Omental fat pad (tissue), 3 donors: ENCODE measurements at regions not wholly inside any gene's neighbourhood (a gene's known extent, or its start where the extent isn't known, plus 50 kb on each side); places are given as distances from the start of the nearest gene placed in this dataset.

ENCODE experiments used
- ATAC-seq: fragments of 150-250 bp; one replicate; pipeline ENCODE4 v1.9.1; 2016; ENCODE audit warnings: mild to moderate bottlenecking, moderate library complexity; ENCODE audit not compliant: low FRiP score
- DNase-seq: peaks from one replicate; pipeline ENCODE4 v3.0.0-alpha.2; 2019; ENCODE audit warnings: low spot score
- CTCF ChIP-seq, 3 donors: fragments of 450-650 bp; IDR thresholded peaks; one replicate each; pipeline ENCODE4 v1.5.1; 2016 to 2017; ENCODE audit warnings: antibody characterized with exemption in 3 of 3, mild to moderate bottlenecking in 3 of 3, moderate library complexity in 2 of 3

- DNase-seq, result no peak
- TF ChIP-seq CTCF (IDR thresholded peaks at IDR 0.05), result no peak
- ATAC-seq, result no peak
Measured at GRCh38 chr5:56647099-56647850, 168.1 kb upstream of the MAP3K1 start.

DNA sequence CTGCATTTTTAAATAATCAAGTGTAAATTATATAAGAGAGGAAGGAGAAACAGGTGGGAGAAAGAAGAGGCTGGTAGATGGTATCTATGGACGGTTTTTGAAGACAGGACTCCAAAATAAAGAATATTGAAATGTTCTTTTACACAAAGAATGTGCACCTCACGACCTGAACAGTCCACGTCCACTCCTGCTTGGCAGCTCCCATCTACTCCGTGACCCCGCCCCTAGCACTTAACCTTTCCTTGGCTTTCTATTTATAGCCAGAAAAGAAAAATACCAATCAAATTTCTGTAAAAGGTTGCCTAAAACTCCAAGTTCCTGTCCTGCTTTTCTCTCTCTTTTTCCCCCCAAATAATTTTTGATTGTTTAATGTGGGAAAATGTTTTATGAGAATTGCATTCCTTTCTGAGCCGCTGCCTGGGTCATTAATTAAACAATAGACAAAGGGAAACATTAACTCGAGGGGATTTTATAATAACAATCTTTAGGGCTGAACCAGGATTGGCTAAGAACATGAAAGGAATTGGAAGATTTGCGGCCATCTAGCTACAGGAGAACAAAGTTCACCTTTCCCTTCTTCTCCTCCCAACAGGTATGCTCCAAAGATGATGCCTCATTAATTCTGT, 173.6 kb upstream of the MAP3K1 start:
- no peak for DNase-seq
- TF ChIP-seq CTCF (IDR thresholded peaks at IDR 0.05), result no peak
- ATAC-seq, result no peak

DNA sequence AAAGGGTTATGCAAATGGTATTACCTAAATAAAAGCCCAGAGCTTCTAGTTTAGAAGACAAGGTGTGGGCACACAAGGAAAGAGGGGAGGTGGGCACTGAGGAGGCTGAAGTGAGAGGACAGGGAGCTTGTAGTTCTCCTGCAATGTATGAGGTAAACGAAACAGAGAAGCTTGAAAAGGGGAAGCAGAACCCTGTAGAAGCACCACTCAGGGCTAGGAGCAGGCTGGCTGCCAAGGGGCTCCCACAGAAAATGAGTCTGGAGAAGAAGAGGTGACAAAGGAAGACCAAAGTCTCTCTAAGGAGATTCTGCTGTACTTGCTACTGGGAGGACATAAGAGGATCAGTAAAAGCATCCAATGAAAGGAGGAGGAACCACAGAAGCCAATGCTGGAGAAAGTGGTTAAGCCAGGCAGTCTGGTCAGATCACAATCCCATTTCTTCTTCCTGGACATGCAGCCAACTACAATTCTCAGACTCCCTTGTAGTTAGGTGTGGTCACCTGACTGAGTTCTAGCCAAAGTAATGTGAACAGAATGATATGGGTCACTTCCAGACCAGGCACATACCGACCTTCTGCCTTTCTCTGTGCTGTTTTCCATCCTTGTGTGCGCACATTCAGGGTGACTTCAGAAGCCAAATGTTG, 174.5 kb upstream of the MAP3K1 start:
- no peak for DNase-seq
- no peak for ATAC-seq
- no peak for TF ChIP-seq CTCF (IDR thresholded peaks at IDR 0.05)

- no peak for TF ChIP-seq CTCF (IDR thresholded peaks at IDR 0.05)
- no peak for DNase-seq
- no peak for ATAC-seq
Measured at GRCh38 chr5:56639476-56639875, 175.9 kb upstream of the MAP3K1 start.

DNA sequence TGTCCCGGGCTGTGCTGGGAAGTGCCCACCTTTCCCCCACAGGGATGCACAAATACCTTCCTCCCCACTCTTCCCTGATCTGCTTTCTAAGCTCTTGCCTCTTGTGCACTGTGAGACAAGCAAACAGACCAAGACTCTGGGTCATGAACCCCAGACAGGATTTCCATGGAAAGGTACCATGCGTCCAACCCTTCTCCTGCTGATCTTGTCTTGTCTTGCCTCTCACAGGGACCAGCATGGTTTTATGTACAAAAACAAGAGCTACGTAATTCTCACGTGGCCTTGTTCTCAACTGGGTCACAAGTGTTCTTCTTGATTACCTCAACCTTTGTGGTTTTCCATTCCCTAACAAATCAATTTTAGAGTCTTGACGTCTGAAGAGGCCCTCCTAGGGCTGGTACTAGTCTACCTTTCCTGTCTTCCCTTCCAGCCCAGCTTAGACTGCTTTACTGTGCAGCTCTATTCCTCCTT, 176.5 kb upstream of the MAP3K1 start:
- no peak for ATAC-seq
- TF ChIP-seq CTCF (IDR thresholded peaks at IDR 0.05), result no peak

GRCh38 chr5:56638061-56638621, 177.2 kb upstream of the MAP3K1 start:
- ATAC-seq (no peak), DNase-seq (no peak)
- TF ChIP-seq CTCF (IDR thresholded peaks at IDR 0.05), result no peak

More for the DNA sequence above, 176.5 kb upstream of the MAP3K1 start:
- no peak for DNase-seq
